Ecto neural progenitor cell (in vitro differentiated cells): ENCODE measurements at regions not wholly inside any gene's neighbourhood (a gene's known extent, or its start where the extent isn't known, plus 50 kb on each side); places are given as distances from the start of the nearest gene placed in this dataset.

Source experiments
- DNase-seq: peaks from one replicate; pipeline ENCODE4 v3.0.0-alpha.2; 2018; ENCODE audit warnings: low spot score

DNA sequence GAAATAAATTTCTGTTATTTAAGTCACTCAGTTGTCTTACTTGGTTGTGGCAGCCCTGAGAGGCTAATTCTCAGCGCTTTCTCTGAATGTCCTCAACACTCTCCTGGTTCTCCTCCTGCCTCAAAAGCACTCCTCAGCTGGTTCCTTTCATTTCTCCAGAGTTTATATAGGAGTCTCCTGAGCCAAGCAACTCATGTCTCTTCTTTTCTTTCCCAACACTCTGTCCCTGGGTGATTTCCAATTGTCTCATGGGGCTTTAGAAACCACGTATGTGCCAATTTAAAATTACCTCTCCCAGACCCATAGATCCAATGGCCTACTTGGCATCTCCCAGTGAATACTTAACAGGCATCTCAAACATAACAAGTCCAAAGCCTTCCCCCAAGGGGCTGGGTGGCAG lies 184.3 kb downstream of the TTC32 start:
- no peak for DNase-seq

DNA sequence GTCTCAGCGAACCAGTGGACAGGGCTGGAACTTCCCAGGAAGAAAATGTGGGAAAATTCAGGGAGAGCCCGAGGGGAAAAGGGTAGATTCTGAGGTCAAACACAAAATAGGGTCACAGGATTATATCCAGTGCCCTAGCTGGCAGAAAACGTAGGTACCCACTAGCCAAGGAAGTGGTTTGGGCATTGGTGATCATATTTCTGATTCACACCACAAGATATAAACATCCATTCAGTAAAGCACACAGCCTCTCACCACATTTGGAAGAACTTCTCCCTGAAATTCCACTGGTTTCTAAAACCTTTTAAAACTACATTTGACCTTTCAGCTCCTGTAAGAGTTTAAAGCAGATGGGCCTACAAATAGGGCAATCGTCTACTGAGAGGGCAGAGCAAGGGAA lies 186.9 kb downstream of the TTC32 start:
- DNase-seq: no peak

DNA sequence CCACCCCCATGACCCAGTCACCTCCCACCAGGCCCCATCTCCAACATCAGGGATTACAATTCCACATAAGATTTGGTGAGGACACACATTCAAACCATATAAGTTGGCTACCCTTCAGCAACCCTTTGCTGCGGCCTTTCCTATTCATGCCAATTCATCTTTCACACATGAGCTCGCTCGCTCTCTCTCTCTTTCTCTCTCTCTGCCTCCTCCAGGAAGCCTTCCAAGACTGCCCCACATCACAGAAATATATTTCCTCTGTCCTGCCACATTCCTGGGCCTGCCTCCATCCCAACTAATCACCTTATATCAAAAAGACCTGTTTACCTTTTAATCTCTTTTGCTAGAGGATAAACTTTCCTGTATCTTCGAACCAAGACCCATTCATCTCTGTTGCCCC lies 188.9 kb downstream of the TTC32 start:
- no peak for DNase-seq

DNA sequence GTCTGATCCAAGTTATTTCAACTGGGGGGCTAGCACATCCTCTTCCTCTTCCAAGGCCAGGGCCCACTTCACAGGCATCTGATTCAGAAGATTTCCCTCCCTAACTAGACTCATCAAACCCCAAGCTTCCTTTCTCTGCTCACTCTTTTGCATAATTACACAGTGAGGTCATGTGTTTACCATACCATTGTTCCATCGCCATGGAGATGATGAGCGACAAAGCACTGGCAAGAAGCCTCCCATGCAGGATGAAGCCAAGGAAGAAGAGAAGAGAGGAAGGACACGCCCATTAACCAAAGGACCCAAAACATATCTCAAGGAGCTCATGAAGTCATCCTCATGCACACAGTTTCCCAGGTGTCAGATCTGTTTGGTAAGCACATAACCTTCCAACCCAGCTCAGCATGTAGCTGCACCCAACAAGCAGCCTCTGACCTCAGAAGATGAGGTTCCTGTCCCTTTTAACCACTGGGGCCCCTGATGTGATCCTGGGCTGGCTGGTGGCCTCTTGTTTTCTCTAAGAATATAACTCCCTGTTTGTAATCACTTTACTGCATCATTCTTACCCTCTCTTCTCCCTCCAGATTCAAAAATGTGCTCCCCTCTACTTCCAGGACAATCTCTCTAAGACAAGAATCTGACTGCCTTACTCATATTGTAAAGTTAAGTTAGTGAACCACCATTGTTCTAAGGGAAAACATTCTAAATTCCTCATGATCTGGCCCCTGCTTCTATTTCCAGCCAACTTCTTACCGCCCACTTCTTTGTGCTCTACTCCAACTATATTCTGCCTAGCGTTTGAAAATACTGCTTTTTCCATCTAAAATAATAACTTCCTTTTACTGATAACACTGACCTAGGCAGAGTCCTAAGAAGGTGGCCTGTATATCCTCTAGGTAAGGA lies 190.1 kb downstream of the TTC32 start:
- DNase-seq: peak; percentile 49

DNA sequence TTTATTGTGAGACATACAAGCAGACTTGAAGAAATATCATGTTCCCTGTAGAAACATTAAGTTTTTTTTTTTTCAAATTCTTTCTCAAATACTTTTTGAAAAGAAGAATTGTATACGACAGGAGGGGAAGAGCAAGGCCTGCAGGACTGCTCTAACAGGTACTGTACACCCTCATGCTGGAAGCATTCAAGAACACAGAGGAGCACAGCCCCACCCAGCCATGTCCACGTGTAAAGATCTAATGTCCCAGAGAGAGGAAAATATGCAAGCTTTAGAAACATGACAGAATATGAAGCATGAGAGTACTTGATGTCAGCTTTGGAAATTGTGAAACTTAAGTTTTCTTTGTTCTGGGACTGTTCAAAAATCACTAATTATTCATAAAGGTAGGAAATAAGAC lies 191.6 kb downstream of the TTC32 start:
- no peak for DNase-seq

DNA sequence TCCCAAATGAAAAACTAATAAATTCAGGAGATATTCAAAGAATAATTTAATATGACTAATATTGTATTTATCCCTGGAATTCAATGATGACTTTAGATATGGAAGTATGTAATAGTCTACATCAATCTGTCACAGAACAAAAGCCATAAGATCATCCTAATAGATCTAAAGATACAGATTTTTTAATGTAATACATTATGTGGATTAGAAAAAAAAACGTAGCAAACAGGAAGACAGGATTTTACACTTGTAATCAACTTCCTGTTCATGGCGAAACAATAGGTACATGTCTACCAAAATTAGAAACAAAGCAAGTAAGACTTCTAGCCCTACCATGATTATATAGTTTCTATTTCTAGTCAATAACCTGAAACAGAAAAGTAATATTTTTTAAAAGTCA lies 192.2 kb downstream of the TTC32 start:
- no peak for DNase-seq

DNA sequence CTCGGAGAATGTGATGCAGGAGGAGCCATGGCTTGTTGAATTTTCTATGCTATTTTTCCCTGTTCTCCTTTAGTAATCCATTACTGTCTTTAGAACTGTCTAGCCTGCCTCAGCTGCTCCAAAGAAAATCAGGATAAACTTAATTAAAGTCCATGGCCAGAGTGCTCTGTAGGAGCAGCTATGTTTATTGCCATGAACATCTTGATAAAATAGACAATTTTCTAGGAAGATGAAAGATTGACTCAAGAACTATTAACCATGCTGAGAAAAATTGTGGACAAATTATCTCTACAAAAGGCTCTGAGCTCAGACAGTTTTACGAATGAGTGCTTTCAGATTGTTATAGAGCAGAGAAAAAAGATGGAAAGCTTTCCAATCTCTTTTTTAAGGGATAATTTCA lies 193.0 kb downstream of the TTC32 start:
- DNase-seq: no peak

DNA sequence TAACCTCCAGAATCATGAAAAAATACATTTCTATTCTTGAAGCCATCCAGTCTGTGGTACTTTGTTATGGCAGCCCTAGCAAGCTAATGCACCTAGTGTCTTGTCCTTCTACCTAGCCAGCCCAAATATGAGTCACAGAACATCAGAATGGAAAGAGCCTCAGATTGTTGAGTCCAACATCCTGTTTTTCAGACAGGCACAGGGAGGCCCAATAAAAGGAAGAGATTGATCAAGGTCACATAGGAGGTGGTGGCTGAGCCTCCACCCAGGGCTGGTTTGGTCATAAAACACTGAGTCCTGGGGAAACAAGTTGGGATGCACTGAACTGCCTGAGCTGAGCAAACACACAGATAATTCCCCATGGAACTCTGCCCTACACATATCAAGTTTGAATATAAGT lies 195.5 kb downstream of the TTC32 start:
- DNase-seq: no peak

DNA sequence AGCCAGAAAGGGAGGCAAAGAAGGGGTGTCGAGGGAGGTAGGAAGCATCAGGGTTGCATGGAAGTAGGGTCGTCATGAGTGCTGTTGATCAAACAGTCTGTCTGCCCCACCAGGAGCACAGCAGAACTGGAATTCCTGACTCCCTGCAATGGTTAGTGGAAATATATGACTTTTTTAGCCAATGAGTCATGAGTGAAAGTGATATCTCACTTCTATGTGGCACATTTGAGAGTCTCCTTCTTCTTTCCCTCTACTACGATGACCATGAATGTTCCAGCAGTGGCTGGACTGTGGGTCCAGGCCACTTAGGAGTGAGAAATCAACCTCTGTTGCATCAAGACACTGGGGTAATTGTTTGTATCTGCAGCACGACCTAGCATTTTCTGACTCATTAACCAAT lies 199.5 kb downstream of the TTC32 start:
- DNase-seq: no peak

DNA sequence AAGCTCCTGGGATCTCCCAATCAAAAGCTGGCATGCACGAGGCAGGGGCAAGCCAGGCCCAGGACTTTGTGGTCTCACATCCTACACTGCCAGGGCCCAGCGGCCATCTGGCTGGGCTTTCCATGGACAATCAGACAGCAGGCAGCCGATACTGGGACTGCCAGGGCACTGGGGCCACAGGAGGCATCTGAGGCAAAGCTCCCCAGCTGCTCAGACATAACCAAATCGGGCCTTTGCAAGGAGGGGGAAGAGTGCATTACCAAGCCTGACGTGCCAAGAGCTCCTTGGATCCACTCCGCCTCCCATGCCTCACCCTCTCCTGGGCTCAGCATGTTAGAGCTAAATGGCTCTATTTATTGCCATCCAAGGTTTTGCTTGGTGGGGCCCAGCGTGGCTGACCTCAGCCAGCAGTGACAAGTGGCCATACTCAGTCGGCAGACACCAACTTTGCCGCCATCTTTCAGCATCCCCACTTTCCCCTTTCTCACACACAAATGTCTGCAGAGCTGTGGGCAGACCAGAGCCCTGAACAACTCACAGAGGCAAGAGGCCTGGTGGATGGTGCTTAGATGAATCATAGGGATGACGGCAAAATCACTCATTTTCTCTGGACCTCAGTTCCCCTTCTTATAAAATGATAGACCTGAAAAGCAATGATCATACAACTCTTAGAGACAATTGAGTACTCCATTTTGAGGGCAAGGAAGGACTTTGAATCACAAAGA lies 200.8 kb downstream of the TTC32 start:
- DNase-seq: no peak

DNA sequence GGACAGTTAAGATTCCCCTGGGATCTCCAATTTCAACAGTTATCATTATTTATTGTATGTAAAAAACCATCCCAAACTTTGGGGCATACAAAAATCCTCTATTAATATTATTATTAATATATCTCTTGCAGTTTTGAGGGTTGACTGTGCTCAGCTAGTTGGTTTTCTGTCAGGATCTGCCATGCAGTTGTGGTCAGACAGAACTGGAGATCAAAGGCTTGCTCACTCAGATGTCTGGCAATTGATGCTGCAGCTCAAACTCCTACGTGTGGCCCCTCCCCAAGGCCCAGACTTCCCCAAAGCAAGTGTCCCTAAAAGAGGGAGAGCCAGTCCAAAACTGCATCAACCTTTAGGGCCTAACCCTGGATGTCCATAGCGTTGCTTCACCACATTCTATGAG lies 204.7 kb downstream of the TTC32 start:
- no peak for DNase-seq

DNA sequence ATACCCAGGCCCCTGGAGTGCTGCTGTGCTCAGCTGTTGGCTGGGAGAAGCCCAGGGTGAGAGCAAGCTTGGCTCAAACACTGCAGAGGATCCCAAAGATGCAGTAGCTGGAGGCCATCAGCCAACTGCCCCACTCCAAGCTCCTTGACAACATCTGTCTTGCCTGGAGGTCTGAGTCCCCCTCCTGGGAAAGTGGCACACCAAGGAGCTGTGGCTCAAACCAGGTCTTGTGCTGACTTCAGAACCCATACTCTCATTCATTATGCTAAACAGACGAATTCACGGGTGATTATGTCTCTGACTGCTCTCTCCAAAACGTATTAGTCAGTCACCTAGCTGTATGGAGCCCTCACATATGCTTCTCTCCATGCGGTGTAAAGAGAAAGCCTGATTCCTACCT lies 206.1 kb downstream of the TTC32 start:
- DNase-seq: no peak

DNA sequence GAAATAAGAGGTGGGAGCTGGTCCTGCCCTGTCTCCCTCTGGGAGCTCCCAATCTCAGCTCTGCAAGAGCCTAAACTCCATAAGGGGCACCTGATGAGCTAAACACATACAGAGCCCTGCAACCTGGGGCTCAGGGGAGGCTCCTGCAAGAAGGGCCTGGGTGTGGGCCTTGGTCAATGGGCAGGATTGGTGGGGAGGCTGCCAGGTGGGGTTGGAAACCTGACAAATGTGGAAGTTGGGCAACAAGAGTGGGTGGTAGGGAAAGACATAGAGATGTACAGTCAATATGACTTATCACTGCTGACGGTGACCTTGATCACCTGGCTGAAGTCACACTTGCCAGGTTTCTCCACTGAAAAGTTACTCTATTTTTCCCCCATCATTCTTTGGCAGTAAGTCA lies 209.9 kb downstream of the TTC32 start:
- no peak for DNase-seq

DNA sequence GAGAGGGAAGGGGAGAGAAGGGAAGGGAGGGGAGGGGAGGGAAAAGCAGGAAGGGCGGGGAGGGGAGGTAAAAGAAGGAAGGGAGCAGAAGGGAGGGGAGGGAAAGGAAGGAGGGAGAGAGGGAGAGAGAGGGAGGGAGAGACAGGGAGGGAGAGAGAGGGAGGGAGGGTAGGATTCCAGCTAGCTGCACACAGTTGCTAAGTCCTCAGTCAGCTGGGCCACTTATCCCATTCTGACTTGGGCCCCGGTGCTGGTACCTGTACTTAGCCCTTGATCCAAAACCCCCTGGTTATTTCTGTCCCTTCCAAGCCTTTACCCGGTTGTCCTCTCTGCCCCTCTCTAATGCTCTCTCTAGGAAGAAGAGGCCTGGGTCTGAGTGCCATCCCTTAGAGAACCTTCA lies 211.4 kb downstream of the TTC32 start:
- no peak for DNase-seq

DNA sequence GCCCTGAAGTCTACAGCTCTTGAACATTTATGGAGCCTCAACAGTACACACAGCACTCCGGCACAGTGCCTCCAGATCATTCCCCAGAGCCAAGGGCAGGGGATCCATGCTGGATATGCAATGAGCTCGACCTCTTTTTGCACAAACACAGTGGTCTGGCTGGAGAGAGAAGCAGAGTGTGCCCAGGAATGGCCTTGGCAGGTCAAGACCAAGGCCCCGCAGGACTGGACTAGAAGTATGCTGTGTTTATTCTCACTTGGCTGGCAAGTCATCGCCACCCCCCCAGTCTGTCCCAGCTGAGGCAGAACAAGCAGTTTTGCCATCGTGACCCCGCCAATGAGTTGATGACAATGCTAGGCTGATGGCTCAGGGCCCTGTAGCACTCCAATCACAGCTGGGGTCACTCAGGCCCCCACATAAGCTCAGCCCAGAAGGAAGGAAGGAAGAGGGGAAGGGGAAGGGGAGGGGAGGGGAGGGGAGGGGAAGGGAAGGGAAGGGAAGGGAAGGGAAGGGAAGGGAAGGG lies 212.1 kb downstream of the TTC32 start:
- DNase-seq: no peak

DNA sequence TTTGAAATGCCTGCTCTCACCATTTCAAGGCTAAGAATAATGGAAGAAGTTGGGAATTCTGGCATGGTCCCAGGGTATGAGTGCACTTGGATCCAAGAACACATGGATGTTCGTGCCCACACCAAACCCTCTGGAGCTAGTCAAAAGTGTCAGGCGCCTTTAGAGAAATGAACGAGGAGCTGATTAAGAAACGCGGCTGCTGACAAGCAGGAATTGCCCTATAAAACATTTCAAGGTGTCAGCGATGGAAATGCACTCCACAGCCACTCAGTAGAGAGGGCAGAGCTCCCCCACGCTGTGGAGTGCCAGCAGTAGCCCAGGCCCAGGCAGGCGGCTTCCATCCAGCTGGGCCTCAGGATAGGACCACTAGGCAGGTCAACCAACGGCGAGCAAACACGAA lies 213.7 kb downstream of the TTC32 start:
- DNase-seq: peak; percentile 10

DNA sequence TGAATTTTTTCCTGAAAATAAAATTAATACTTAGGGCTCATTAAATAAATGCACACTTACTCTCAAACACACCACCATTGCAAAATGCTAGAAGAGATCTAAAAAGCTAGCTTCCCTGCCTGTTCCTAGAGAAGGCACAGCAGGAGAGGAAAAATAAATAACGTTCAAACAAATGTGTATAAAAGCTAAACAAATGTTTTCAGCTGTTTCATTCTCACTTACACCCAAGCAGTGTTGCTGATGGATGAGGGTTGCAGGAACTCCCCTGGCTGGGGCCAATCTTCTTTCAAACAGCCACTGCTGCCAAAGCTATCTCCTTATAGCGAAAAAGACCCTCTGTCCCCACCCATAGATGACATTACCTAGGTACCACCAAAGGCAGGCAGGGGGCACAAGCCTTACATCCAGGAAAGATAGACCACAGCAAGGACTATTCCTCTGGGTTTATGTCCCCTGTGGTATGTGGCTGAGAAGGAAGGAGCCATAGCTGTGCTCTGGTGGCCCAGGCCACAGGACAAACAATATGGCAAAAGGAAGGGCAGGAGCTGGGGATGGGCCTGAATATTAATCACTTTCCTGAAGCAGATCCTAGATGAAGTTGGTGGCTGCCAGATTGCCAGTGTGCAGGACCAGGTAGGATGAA lies 214.6 kb downstream of the TTC32 start:
- peak; percentile 19 for DNase-seq

DNA sequence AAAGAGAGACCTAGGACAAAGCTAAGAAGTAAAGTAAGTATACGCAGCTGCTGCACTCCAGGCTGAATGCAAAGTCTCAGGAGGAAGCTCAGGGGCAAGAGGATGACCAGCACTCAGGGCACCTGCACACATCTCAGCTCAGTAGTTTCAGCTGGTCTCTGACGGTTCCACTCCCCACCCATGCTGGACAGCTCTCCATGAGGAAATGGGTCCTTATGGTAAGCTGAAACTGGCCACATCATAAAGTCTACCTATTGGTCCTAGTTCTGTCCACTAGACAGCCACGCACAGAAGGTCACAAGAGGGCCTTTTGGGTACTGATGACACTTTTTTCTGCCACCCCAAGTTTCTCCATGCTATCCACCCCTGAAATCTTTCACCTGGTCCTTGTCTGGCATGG lies 215.3 kb downstream of the TTC32 start:
- no peak for DNase-seq

DNA sequence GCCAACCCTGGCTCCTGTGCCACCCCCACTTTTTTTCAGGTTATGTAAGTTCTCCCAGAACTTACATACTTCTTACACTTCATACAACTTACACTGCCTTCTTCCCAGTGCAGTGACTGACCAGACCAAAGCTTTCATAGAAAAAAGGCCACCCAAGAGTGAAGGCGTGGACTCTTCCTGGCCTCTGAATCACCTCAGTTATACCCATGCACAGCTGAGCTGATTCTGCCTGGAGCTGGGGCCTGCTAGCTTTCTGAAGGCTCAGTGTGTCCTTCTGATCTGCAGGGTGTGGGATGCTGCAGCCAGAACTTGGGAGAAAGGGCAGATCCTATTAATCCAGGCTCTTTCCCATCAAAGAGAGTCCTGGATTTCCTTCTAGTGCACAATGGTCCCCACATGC lies 216.1 kb downstream of the TTC32 start:
- DNase-seq: peak; percentile 27

DNA sequence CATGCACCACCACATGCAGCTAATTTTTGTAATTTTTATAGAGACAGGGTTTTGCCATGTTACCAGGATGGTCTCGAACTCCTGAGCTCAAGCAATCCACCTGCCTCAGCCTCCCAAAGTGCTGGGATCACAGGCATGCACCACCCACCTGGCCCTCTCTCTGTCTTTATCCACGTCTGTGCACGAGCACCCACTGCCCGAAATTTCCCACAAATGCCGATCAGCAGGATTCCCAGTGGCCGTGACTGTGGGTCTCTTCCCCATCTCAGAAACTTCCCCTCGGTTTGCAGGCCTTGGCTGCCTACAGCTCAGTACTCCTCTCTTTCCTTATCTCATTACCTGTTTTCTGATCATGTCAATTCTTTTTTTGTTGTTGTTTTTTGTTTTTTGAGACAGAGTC lies 217.3 kb downstream of the TTC32 start:
- no peak for DNase-seq

DNA sequence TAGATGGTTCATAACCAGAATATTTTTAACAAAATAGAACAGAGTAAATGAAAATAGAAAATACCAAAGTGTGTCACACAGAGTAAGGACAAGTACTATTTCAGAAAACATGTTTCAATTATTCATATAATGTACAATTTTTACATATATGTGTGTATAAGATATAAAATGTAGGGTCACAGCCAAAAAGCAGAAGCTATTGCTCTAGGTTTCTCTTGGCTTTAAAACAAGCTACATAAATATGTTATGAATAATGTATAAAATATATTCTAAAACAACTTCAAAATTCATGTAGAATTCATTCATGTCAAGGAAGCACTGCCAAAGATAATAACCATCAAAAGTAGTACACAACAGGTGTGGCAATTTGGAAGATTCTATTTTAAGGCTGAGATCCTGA lies 218.2 kb downstream of the TTC32 start:
- DNase-seq: no peak

DNA sequence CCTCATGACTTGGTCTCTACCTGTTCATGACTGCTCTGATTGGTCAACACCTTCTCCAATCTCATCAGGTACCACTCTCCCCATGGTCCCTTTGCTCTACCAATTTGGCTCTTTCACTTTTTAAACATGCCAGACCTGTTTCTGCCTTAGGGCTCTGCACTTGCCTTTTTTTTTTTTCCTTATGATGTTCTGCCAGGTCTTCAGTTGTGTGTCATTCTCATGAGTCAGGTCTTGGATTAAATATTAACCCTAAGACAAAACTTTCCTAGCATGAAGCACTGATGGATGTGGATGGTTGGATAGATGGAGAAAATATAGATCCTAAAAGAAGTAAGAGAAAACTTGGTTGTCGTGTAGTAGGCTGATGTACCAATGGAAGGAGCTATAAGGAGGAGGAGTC lies 219.3 kb downstream of the TTC32 start:
- DNase-seq: no peak
